SK-N-DZ (cell line): ENCODE measurements at regions not wholly inside any gene's neighbourhood (a gene's known extent, or its start where the extent isn't known, plus 50 kb on each side); places are given as distances from the start of the nearest gene placed in this dataset.

ENCODE experiments used
- DNase-seq: peaks from one replicate; pipeline ENCODE4 v3.0.0-alpha.2; 2015; ENCODE audit warnings: low spot score

- no peak for DNase-seq
Measured at GRCh38 chr18:27695503-27695902, 481.4 kb downstream of the CDH2 start.

GRCh38 chr18:27695052-27695451 lies 481.9 kb downstream of the CDH2 start:
- DNase-seq: no peak

GRCh38 chr18:27688581-27688980 lies 488.3 kb downstream of the CDH2 start:
- no peak for DNase-seq

- no peak for DNase-seq
Measured at GRCh38 chr18:27687351-27687979, 489.5 kb downstream of the CDH2 start.

DNA sequence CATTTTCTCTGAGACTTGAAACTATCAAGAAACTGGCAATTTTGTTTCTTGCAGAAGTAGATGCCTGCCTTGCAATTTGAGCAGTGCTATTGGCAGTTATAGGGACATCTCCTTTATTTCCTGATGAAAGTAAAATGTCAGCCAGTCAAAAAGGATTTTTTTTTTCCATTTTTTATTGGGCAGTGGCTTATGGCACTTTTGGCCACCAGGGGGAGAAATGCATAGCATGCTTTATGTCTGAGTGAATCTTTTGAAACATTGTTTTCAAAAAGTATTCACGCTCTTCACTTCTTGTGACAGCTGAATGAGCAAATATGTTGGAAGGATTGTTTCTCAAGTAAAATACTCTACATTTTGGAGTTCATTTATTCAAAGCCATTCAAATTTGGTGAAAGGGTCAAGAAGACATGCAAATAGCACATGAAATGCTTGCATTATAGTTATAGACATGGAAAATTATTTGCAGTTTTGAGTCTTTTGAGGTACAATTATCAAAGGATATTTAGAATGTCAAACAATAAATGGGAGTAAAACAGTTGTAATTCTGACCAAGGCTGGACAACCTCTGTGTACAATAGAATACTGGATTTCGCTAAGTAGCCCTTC lies 491.0 kb downstream of the CDH2 start:
- DNase-seq: peak; percentile 40

GRCh38 chr18:27685091-27685490 lies 491.8 kb downstream of the CDH2 start:
- DNase-seq: no peak

DNA sequence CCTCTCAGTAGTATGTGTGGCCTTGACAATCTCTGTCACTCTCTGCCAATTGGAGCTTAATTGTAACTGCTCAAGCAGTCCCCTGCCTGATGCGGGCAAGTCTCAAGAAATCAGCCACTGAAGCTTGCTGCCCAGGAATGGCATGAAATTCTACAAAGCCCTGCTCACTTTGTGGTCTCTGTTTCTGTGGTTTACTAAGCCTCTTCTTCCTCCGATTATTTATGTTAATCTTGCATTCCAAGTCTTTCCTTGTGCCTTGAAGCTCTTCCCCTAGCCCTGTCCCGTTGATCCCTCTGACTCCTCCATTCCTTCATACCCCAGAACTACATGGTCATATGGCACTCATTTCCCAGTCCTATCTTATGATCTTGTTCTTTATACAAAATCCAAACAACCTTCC lies 489.3 kb upstream of the CHST9 start:
- DNase-seq: no peak

- no peak for DNase-seq
Measured at GRCh38 chr18:27673861-27674260, 488.8 kb upstream of the CHST9 start.

- no peak for DNase-seq
Measured at GRCh38 chr18:27668158-27668557, 483.1 kb upstream of the CHST9 start.

DNA sequence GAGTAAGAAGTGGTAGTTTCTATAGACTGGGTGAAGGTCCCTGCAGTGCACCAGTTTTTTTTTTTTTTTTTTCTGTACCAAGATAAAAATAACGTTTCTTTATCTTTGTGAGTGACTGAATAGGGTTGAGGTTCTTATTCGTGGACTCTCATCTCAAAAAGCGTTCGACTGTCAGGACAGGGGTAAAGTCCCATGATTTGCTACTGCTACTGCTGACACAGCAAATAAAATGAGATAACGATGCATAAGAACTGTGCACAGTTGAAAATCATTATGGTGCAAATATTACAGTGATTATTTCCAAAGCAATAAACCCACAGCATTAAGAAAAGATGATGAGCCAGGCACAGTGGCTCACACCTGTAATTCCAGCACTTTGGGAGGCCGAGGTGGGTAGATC lies 482.0 kb upstream of the CHST9 start:
- DNase-seq: no peak

DNA sequence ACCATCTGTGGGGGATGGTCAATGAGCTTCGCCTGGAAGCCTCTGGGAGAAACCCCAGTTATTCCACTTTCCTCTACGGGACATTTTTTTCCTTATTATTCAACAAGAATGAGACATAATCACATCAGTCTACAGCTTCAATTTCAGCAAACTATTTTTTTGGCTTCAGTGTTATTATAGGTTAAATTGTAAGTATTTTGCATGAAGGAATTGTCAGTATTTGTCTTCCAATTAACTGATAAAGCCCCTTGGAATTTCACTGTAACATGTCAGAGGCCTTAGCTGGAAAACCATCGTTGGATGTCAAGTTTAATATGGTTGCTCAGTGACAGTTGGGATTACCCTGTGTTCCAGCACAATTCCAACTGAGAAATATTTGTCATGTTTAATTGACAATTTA lies 480.9 kb upstream of the CHST9 start:
- no peak for DNase-seq

GRCh38 chr18:27665264-27665799 lies 480.2 kb upstream of the CHST9 start:
- no peak for DNase-seq

DNA sequence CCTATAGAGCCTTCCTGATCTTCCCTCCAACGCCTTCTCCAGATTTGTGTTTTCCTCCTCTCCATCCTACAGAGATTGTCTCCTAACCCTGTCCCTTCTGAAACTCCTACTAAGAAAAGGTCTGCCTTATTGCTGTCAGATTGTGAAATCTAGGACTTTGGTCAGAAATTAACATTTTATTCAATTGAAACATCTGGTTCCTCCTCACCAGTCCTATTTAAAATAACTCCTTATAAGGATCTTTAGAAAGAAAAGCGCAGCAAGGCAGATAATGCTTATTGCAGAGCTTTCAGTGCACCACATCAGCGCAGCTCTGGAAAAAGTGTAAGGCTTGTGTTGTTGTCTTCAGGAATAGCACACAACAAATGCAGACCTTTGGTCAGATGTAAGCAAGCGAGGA lies 477.8 kb upstream of the CHST9 start:
- no peak for DNase-seq

DNA sequence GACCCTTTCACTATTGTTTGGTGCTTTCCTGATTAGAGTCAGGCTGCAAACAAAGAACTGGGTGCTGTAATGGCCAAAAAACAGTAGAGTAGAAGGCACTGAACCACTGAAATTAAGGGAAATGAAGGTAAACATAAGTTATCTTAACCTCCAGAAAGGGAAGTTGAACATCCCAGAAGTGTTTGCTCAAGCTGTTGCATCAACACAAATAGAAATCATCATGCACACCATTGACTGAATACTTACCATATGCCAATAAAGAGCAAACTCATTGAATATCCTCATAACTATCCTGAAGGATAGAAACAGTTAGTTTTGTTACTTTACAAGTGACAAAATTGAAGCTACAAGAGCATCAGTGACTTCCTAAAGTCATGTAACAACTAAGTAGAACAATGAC lies 477.4 kb upstream of the CHST9 start:
- no peak for DNase-seq

DNA sequence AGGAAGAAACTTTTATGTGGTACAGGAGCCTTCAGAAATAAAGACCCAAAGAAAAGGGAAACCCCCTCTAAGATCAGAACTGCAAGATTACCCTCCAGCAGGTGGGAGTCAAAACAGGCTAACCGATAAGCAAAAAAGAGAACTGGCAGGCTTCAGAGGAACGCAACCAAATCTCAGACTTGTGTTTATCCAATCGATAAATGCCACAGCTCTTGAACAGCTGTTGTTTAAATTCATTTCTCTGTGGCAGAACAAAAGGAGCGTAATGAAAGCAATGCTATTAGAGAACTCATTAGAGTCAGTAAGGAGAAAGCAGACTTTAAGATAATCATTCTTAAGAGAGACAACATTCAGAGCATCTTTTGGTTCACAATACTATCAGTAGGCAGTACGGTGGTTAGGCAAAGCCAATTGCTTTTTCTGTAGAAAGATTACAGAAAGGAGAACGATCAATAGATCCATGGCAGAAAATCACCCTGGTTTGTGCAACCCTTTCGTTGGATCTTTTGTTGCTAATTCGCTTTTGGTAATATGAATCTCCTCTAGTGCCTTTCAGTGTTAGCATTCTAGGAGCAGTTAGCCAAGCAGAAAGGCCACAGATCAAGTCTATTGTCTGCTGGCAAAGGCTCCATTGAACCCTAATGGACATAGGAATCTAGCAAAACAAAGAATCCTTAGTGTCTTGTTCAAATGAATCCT lies 476.4 kb upstream of the CHST9 start:
- peak; percentile 14 for DNase-seq

GRCh38 chr18:27656905-27657304 lies 471.8 kb upstream of the CHST9 start:
- DNase-seq: no peak

DNA sequence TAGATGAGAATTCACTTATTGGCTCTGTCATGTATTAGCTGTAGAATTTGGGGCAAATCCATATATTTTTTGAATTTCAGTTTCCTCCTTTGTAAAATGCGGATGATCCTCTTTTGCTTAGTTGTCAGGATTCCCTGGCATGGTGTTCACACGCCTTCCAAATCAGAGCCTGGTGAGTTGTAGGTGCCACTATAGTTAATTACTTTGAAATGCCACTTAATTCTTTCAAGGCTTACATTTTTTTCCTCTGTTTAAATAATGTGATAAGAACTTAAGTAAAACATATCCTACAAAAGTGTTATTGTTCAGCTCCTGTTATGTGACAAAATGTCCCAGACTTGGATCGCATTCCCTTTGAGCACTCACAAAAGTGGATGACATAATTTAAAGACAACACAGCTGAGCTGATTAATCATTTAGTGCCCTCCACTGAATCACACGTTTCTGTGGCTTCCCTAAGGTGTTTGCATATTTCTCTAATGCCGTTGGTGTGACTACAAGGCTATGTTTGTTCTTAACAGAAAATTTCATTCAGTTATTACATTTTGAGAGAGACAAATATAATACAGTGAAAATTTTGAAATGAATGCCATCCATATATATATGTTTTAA lies 471.2 kb upstream of the CHST9 start:
- no peak for DNase-seq

GRCh38 chr18:27653247-27653646 lies 468.1 kb upstream of the CHST9 start:
- DNase-seq: no peak

DNA sequence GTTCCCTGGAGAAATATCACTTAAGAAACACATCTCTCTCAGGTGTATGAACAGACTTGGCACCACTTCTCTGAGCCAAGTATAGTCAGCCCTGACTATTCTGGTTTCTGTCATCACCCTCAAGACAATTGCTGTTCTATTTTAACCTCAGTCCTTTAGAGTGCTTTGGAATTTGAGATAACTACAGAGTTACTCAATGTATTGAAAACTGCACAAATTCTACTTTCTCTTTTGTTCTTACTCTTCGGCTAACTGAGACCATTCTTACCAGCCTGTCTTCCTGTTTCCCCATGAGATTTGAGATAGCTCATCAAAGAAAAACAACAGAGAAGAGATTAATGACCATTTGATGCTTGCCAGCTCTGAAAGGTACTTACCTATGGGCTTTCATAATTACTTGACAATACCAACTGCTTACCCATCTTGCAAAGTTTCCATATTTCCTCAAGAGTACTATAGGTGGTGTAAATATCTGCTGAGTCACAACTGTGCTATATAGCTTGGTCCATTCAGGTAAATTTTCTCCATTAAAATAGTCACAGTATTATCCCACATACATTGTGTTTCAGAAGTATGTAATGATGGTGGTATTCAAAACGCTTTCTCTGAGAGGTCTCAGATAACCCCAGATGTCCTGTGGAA lies 467.5 kb upstream of the CHST9 start:
- no peak for DNase-seq

DNA sequence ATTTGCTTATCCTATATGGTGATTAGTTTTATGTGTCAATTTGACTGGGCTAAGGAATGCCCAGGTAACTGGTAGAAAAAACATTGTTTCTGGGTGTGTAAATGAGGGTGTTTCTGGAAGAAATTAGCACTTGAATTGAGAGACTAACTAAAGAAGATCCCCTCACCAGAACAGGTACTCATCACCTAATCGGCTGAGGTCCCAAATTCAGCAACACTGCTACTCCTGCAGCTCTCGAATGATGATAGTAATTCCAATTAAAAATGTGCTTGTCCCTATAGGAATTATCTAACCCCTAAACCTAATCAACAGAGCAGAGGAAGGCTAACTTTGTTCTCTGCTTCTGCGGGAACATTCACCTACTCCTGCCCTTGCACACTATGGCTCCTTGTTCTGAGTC lies 464.5 kb upstream of the CHST9 start:
- no peak for DNase-seq

DNA sequence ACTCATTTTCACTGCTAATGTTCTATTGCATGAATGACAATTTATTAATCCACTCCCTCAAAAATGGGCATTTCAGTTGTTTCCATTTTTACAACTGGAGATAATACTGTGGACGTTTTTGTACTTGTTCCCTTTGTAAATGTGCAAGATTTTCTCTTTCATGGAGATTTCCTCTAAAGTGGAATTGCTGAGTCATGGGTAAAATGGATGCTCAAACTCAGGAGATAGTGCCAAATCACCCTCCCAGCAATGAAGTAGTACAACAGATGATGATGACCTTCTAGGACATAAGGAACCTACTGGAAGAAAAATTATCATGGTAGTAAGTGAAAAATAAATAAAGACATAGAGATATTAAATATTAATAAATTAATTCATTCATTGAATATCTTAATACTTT lies 460.8 kb upstream of the CHST9 start:
- DNase-seq: no peak

GRCh38 chr18:27636576-27637085 lies 451.5 kb upstream of the CHST9 start:
- DNase-seq: no peak
